GM18498 (cell line): ENCODE measurements at regions not wholly inside any gene's neighbourhood (a gene's known extent, or its start where the extent isn't known, plus 50 kb on each side); places are given as distances from the start of the nearest gene placed in this dataset.

Source experiments
- ATAC-seq: cut with Tn5 transposase; IDR thresholded peaks from one replicate; pipeline ENCODE4 v1.9.1; 2021; ENCODE audit warnings: mild to moderate bottlenecking, moderate library complexity; ENCODE audit not compliant: unreplicated experiment

DNA sequence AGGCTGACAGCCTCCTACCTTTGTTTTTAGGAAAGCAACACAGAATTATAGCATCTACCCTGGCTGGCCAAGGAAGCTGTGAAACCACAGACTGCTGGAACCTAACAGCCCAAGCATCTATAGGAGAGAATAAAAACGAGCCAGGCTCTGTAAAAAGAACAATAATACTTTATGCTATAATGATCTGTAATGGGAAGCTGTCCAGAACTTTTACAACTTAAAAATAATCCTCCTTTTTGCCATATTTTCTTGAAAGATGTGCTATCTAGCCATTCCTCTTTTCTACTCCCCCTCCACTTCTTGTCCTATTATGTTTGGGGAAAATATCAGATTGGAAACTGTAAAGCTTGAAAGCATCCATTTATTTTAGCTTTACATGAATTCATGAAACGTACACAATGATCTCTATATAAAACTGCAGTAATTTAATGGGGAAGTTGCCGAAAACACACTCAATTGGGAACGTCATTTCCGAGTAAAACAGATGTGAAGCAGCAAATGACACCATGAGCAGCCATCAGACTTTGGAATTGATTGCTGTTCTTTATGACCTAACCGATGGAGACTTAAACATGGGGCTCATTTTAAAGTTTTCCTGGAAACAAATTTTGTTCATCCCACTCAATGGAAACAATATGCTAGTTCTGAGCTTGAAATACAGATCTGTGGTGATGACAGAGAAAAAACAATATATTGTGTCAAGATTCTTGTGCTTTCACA, 450.3 kb upstream of the CLINT1 start:
- no peak for ATAC-seq

DNA sequence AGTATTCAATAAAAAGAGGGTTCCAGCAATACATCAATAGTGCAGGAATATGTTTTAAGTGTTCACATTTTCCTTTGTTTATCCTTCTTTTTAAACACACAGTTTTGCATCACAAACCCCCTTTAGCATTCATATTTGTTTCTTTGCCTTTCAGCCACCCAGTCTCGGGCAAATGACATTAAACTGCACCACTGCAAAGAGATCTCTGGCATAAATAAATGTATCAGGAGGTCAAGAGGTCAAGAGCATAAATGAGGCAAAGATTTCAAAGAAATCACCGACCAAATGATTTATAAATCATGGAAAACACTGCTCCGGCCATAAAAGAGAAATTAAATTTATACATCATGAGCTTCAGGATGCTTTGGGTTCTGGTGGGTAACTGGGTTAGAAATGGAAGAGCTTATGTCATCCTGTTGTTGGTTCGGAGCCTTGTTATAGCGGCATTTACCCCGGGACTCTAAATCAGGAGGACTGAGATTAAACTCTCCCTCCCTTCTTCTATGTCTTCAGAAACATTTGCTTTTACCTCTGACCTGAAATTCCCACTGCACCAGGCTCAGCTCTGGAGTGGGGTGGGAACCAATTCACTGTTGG, 449.6 kb upstream of the CLINT1 start:
- no peak for ATAC-seq

DNA sequence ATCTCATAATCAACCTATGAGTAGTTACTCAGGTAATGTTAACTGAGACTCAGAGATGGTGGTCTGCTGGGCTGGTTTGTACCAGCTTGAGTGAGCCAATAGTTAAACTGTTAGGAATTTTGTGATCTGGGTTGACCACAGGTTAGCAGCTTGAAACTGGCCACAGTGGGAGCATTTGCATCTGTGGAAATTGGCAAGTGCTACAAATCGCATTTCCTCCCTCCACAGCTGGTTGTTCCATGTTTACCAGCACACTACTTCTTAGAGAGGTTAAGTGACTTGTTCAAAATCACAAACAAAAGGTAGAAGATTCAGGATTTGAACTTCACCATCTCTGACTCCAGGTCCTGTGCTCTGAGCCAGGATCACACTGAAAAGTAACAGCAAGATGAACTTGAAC, 446.9 kb upstream of the CLINT1 start:
- no peak for ATAC-seq

DNA sequence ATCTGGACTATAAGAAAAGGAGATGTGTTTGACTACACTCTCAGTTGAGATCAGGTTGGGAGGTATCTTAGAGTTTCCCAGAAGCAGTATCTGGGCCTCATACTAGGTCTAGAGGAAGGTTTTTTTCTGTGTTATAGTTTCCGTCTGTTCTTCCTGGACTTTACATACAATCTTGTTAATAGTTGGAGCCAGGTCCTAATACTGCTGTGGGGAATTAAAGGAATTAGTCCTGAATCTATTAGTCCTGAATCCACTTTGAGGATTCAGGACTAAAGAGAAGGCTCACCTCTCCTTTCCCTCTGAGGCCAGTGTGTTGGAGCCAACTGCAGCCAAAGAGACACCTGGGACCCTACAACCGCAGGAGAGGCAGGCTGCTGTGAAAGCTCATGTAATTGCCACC, 445.7 kb upstream of the CLINT1 start:
- ATAC-seq, result no peak

DNA sequence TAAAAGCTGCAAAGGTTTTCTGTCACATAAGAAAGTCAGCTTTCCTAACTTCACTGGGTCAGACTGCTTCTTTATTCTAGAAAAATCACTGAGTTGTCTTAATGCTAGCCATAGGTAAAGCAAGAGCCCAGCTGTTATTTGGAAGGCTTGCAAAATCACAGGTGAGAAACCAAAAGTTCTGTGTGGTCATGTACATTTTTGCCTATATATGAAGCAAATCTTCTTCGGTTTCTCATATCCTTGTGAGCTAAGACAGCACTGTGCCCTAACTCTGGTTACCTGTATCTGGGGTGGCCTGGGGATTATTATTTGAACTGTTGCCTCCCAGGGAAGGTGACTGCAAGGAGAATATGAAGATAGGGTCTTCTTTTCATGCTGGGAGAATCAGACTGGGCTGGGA, 444.9 kb upstream of the CLINT1 start:
- no peak for ATAC-seq

DNA sequence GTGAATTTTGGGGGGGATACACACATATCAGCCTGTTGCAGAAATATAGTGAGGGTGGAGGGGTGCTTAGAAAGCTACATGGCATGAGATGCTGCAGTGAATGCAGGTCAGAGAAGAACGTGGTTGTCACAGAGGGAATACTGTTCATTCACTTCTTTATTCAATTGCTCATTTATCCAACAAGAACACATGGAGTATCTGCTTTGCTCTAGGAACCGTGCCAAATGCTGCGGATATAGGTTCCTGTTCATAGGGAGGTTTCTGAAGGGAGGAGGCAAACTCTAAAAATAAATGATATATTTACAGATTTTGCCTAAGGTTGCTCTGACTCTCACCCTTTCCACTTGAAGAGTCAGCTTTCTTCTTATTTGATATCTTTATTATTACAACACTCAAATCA, 444.3 kb upstream of the CLINT1 start:
- no peak for ATAC-seq

DNA sequence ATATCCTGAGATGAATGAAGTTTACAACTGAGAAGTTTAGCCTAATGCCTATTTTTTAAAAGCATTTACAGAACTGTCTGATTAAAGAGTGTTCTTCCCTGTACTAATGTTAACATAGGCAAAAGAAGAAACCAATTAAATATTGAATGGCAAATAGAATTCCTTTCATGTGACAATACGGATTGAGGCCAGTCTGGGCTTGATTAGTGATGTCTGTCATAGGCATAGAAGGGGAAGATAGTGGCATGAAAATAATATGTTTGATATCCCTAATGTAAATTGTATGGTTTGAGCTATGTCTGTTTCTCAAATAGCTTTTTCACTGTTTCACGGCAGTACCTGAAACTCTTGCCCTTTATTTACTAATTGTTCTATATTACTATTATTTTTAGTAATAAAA, 443.1 kb upstream of the CLINT1 start:
- ATAC-seq, result no peak

DNA sequence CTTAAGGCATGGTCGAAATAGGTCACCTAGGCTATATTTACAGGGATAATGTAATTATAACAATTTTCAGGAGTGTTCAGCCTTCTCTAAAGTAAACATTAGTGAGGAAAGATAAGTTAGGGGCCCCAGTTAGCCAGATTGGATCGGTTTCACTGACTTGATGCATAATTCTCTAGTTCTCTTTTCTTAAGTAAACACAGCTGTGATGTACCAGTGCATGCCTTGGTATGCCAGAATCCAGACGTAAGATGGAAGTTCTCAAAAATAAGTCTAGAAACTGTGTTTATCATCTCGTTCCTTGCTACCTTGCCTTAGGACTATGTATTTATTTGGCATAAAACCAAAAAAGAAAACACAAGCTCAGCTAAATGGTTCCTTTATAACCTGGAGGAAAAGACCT, 442.2 kb upstream of the CLINT1 start:
- no peak for ATAC-seq

DNA sequence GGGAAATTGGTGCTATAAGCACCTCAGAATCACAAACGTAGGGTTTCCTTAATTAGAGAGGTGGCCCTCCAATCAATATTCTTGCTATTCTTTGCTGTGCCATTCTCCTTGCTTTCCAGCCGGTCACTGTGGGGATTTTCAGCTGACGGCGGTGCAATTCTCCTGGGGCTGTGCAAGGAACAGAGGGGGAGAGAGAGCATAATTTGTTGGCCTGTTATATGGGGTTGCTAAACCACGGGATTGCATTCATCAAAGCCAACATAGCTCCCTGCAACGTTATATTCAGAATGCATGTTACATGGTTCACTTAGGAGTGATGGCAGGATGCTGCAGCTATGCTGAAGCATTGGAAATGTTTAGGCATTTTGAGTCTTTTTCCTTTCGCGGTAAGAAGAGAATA, 441.3 kb upstream of the CLINT1 start:
- no peak for ATAC-seq

DNA sequence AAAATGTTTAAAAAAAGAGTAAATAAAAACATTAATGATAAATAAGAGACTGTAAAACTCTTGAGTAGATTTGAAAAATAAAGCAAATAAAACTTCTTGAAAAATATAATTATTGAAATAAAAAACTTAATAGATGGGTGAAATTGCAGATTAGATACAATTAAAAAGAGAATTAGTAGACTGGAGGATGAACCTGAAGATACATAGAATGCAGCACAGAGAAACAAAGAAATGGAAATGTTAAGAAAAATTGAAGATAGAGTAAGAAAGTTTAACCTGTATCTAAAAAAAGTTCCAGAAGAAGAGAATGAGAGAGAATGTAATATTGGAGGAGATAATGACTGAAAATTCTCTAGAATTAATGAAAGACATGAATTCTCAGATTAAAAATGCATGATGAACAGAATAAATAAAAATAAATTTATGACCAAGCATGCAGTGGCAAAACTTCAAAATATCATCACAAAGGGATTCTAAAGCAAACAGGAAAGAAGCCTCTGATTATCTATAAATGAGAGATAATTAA, 438.1 kb upstream of the CLINT1 start:
- ATAC-seq, result no peak

DNA sequence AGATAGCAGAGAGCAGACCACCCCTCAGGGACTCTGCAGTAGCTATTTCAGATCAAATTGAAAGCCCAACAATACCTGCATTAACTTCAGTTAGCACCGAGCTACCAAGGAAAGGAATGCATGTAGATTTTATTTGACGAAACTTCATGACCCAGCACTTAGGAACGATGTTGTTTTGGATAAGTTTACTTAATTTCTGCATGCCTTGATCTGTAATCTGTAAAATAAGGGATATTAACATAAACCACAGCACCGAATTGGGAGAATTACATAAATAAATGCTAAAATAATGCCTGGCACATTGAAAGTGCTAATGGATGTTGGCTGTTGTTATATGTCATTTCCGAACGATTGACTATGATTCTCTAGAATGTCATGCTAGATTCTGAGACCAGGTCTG, 435.8 kb upstream of the CLINT1 start:
- ATAC-seq, result no peak

DNA sequence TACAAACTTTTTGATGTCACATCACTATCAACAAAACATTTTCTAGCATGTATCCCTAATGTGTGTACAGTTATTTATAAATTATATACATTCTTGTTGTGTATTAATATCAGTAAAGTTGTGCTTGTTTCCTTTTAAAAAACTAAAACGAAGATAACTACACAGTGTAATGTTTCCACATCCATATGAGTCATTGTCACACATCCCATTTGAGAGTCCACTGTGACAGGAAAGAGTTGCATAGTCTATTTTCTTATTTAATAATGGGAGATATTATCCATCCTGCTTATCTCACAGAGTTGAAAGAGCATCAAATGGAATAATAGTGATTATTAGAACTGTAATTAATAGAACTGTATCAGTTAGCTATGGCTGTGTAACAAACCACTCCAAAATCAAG, 434.0 kb upstream of the CLINT1 start:
- ATAC-seq, result no peak

DNA sequence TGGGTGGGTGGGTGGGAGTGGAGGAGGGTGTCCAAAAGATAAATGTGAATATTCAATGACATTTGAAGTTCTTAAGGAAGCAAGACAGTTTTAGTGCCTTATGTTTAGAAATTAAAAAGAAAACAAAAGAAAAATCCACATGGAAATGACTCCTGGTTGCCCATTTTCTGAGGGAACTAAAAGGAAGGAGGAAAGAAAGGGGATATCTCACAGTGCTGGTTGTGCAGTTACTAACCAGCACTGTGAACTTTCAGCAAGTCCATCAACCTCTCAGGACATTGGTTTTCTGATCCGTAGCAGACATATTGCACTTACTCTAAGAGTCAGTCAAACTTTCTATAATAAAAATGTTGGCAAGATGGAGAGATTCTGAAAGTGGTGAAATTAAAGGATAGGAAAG, 431.0 kb upstream of the CLINT1 start:
- ATAC-seq, result no peak

DNA sequence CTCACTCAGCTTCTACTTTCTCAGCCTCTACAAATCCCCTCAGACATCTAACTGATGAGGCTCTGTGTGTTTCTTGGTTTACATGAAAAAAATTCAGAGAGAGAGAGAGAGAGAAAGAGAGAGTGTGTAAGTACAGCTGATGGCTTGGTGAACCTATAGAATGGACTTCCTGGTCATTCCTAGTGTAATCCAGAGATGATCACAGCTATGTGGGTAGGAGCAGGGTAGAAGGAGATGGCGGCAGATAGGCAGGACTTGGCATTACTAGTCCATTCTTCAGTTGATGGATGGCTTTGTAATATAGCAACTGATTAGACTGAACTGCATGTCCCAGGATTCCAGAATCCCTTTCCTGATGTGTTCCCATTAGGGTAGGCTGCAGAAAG, 429.3 kb upstream of the CLINT1 start:
- ATAC-seq, result no peak

DNA sequence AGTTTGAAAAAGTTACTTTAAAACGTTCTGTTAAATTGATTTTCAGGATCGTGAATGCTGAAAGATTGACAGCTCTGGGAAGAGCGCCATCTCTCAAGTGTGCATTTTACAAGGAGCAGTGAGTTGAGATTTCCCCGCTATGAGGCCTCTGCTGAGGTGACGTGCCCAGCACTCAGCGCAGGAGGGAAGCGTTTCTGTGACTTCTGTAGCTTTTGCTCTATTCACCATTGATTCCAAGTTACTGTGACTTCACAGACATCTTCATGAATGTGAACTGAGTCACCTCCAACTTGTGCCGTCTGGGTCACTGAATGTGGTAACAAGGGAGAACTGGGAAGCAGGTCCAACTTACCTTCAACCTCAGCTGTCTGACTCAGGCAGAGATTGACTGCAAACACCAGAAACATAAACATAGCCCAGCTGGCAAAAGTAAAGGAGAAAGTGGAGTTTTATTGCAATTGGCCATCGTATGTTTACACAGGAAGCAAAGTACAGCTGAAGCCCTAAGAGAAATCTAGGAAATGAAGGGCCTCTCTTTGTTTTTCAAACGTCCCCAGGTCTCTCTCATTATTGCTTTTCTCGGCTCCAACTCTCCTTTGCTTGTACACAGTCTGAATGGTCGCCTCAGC, 428.8 kb upstream of the CLINT1 start:
- no peak for ATAC-seq

DNA sequence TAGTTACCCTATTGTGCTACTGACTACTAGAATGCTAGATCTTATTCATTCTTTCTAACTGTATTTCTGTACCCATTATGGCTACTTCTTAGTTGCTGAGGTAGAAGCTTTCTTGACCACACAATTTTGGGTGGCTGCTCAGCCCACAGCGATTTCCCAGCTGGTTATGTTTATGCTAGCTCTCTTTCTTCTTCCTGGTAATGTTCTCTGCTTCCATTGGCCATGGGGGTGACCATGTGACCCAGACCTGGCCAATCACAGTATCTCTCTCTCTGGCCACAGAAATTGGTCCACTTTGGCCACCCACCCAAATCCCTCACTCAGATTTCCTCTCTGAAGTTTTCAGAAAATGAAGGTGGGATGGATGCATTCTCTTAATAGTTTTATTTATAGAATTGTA, 427.9 kb upstream of the CLINT1 start:
- no peak for ATAC-seq

DNA sequence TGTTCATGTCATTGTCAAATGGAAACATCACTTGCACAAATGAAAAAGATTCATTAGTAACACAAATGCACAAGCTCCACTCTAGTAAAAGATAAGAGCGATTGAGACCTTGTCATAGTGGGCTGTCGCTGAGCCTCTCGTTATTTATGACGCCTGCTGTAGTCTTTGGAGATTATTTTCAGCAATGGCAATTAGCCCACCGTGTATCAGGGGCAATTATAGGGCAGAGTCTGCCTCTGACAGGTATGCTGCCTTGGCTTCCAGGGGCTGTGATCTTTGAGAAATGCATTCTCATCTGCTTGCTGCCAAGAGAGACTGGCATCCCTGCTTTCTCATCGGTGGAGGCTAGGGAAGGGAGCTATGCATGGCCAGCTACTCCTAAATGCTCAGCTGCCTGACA, 426.8 kb upstream of the CLINT1 start:
- ATAC-seq, result no peak

DNA sequence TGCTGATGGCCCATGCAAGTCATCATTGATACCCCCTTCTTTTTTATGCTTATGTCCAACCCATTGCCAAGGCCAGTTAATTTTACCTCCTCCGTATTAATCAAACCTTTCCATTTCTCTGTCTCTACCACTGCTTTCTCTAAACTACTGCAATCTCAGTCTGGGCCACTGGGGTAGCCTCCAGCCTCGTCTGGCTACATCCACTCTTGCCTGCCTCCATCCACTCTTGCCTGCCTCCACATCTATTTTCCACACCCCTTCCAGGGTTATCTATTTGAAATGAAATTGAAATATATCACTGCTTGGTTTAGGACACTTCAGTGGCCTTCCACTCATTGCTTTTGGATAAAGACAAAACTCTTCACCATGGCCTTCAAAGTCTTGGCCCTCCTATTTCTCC, 425.3 kb upstream of the CLINT1 start:
- no peak for ATAC-seq

DNA sequence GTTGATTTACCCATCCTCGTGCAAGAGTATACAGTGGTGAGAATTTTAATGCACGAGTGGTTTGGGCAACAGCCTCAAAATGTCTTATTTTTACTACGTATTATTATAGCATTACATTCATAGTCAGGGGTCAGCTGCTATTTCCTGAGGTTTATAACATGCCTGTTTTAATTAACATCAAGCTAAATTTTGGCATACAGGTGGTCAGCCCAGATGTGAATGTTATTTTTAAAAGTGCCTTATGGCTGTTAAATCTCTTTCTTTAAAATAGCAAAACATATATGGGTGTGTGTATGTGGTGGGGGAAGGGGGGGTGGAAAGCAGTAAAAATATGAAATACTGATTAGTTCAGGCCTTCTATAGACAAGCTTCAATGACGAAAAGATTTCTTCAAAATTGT, 424.5 kb upstream of the CLINT1 start:
- ATAC-seq, result no peak

DNA sequence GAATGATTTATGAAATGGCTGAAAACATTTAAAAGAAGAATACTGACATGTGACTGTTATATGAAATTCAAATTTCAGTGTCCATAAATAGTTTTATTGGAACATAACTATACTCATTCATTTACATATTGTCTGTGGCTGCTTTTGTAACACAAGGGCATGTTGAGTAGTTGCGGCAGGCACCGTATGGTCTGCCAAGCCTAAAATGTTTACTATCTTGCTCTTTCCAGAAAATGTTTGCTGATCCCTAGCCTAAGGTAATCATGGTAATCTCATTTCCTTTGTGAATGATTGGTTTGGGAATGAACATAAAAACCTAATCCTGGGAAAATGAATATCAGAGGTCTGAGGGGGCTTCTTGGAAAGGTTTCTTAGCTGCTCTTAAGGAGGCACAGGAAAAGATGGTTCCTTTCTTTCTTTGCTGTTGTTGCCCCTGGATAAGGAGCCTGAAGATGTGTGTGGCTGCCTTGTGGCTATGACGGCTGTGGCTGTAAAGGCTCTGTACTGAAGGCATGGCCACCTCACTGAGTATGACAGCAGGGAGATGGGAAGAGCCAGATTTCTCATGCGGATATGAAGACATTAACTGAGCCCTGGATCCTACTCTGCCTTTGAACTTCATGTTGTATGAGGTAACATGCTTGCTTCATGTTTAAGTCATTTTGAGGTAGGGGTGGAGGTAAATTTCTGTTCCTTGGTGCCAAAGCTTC, 419.4 kb upstream of the CLINT1 start:
- no peak for ATAC-seq

DNA sequence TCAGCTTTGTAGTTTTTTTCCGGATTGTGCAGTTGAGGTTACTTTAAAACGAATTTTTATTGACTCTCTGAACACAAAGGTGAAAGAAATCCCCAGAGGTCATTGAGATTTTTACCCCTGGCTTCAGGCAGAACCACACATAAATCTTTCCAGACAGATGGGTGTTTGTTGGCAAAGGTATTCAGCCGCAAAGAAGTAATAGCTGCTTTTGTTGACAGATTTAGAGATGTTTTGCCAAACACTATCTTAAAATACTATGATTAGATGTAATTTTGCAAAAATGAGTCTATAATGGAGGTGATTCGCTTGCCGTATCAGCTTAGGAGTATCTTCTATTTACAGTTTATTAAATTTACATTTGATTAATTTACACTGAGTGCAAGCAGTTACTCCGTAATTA, 418.3 kb upstream of the CLINT1 start:
- no peak for ATAC-seq

DNA sequence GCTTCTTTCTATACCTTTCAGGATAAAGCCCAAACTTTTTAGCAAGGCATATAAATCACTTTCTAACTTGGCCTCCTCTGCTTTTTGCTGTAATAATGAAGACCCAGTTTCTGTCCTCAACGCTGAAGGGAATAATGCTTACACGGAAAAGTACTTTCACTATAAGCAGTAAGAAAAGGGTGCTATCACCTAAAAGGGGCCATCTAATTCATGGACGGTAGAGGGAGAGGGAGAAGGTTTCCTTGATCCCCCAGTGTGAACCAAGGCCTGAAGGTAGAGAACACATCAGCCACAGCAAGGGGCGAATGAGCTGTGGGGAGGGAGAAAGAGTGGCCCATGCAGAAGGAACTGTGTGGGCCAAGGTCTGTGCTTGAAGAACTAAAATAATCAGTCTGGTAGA, 417.7 kb upstream of the CLINT1 start:
- ATAC-seq, result no peak
